GM23338 (cell line): ENCODE measurements at regions not wholly inside any gene's neighbourhood (a gene's known extent, or its start where the extent isn't known, plus 50 kb on each side); places are given as distances from the start of the nearest gene placed in this dataset.
"Not testable (repeated sequence)": the region's sequence is repeated elsewhere in the genome, so short reads cannot be mapped to it uniquely, and the experiment has no call there.

Experiments
- ATAC-seq: fragments of 200-7000 bp; cut with Tn5 transposase; 3 replicates; pipeline ENCODE4 v1.9.1; 2020
- DNase-seq: peaks from one replicate; pipeline ENCODE4 v3.0.0-alpha.2; 2015; ENCODE audit warnings: low spot score
- H2AFZ ChIP-seq: fragments of 200-600 bp; sonication (generic); 2 replicates; pipeline ENCODE4 v1.8.0; 2016; ENCODE audit warnings: antibody characterized with exemption, mild to moderate bottlenecking, moderate library complexity
- H3F3A ChIP-seq: fragments of 200-600 bp; sonication (generic); replicated peaks from 2 replicates; pipeline ENCODE4 v1.8.0; 2017; ENCODE audit warnings: antibody characterized with exemption, mixed run types, low read depth
- H3K27ac ChIP-seq: fragments of 200-600 bp; sonication (generic); 2 replicates; pipeline ENCODE4 v1.6.1; 2016; ENCODE audit warnings: low read depth
- H3K27me3 ChIP-seq: fragments of 200-600 bp; sonication (generic); 2 replicates; pipeline ENCODE4 v1.8.0; 2016; ENCODE audit warnings: mild to moderate bottlenecking, mixed run types, moderate library complexity; ENCODE audit not compliant: insufficient read depth
- H3K36me3 ChIP-seq: fragments of 200-600 bp; sonication (generic); 2 replicates; pipeline ENCODE4 v1.8.0; 2016; ENCODE audit warnings: mild to moderate bottlenecking; ENCODE audit not compliant: insufficient read depth
- H3K4me1 ChIP-seq: fragments of 200-600 bp; sonication (generic); 2 replicates; pipeline ENCODE4 v1.8.0; 2016; ENCODE audit warnings: mild to moderate bottlenecking, moderate library complexity; ENCODE audit not compliant: insufficient read depth
- H3K4me2 ChIP-seq: fragments of 200-600 bp; sonication (generic); 2 replicates; pipeline ENCODE4 v1.7.1; 2017; ENCODE audit warnings: mixed run types
- H3K4me3 ChIP-seq: fragments of 200-600 bp; sonication (generic); 2 replicates; pipeline ENCODE4 v1.6.1; 2016; ENCODE audit warnings: mixed run types
- H3K79me2 ChIP-seq: fragments of 200-600 bp; sonication (generic); replicated peaks from 2 replicates; pipeline ENCODE4 v1.8.0; 2017; ENCODE audit warnings: mild to moderate bottlenecking; ENCODE audit not compliant: insufficient read depth
- H3K9me2 ChIP-seq: fragments of 200-600 bp; sonication (generic); 2 replicates; pipeline ENCODE4 v1.8.0; 2017; ENCODE audit not compliant: insufficient read depth
- H4K20me1 ChIP-seq: fragments of 200-600 bp; sonication (generic); replicated peaks from 2 replicates; pipeline ENCODE4 v1.8.0; 2017; ENCODE audit warnings: mild to moderate bottlenecking; ENCODE audit not compliant: insufficient read depth
- H3K27ac Mint-ChIP-seq: 2 replicates; pipeline ENCODE4 v1.8.0; 2020; ENCODE audit warnings: inconsistent platforms, mild to moderate bottlenecking, moderate library complexity, mixed read lengths
- H3K27me3 Mint-ChIP-seq: 3 replicates; pipeline ENCODE4 v1.8.0; 2022; ENCODE audit warnings: low read depth, mild to moderate bottlenecking, moderate library complexity, mixed read lengths, inconsistent platforms; ENCODE audit not compliant: insufficient read depth, poor library complexity
- H3K36me3 Mint-ChIP-seq: 3 replicates; pipeline ENCODE4 v1.8.0; 2021; ENCODE audit warnings: low read depth, mild to moderate bottlenecking, inconsistent platforms, moderate library complexity, mixed read lengths
- H3K4me1 Mint-ChIP-seq: 3 replicates; pipeline ENCODE4 v1.8.0; 2020; ENCODE audit warnings: mild to moderate bottlenecking, inconsistent platforms, mixed read lengths
- H3K4me3 Mint-ChIP-seq: 3 replicates; pipeline ENCODE4 v1.8.0; 2021; ENCODE audit warnings: moderate library complexity, mild to moderate bottlenecking, inconsistent platforms, mixed read lengths
- H3K9me3 Mint-ChIP-seq: 3 replicates; pipeline ENCODE4 v1.8.0; 2020; ENCODE audit warnings: moderate library complexity, mild to moderate bottlenecking, inconsistent platforms, mixed read lengths
- CREB1 ChIP-seq: fragments of 250-450 bp; sonication (Bioruptor Pico); IDR thresholded peaks from 2 replicates; pipeline ENCODE4 v1.5.0; 2020; ENCODE audit warnings: low read depth, mild to moderate bottlenecking, moderate library complexity
- CTCF ChIP-seq, 2 experiments: fragments of 200-600 bp in 1 of 2; sonication (generic) in 1 of 2; conservative IDR thresholded peaks; 2 replicates each; pipeline versions ENCODE4 v1.5.1 to v1.6.1; 2016 to 2017; ENCODE audit warnings: antibody characterized with exemption in 2 of 2, low read depth in 2 of 2, mild to moderate bottlenecking in 2 of 2, moderate library complexity in 1 of 2
- ETS1 ChIP-seq: IDR thresholded peaks from 2 replicates; pipeline ENCODE4 v1.6.1; 2016; ENCODE audit warnings: antibody characterized with exemption
- EZH2 ChIP-seq: fragments of 200-600 bp; sonication (generic); IDR thresholded peaks from one replicate; pipeline ENCODE4 v1.8.0; 2017; ENCODE audit warnings: antibody characterized with exemption, mild to moderate bottlenecking, low read depth; ENCODE audit not compliant: unreplicated experiment
- EZH2phosphoT487 ChIP-seq: fragments of 200-600 bp; sonication (generic); IDR thresholded peaks from one replicate; pipeline ENCODE4 v1.8.1; 2018; ENCODE audit warnings: antibody characterized with exemption; ENCODE audit not compliant: unreplicated experiment
- JUNB ChIP-seq: IDR thresholded peaks from one replicate; pipeline ENCODE4 v1.6.1; 2016; ENCODE audit warnings: antibody characterized with exemption; ENCODE audit not compliant: unreplicated experiment
- NANOG ChIP-seq: IDR thresholded peaks from 2 replicates; pipeline ENCODE4 v1.6.1; 2016; ENCODE audit warnings: antibody characterized with exemption, borderline replicate concordance
- POLR2AphosphoS5 ChIP-seq: IDR thresholded peaks from 2 replicates; pipeline ENCODE4 v1.6.1; 2016; ENCODE audit warnings: antibody characterized with exemption, low read depth
- REST ChIP-seq: IDR thresholded peaks from one replicate; pipeline ENCODE4 v1.6.1; 2018; ENCODE audit warnings: antibody characterized with exemption; ENCODE audit not compliant: unreplicated experiment
- STAT1 ChIP-seq: IDR thresholded peaks from one replicate; pipeline ENCODE4 v1.6.1; 2016; ENCODE audit warnings: antibody characterized with exemption; ENCODE audit not compliant: unreplicated experiment
- ZNF114 ChIP-seq: fragments of 250-450 bp; sonication (Bioruptor Pico); IDR thresholded peaks from 2 replicates; pipeline ENCODE4 v1.5.0; 2020; ENCODE audit warnings: mild to moderate bottlenecking, moderate library complexity
- ZNF331 ChIP-seq: fragments of 250-450 bp; sonication (Bioruptor Pico); IDR thresholded peaks from 2 replicates; pipeline ENCODE4 v1.5.0; 2020; ENCODE audit warnings: low read depth, mild to moderate bottlenecking, moderate library complexity

- H3K9me3 Mint-ChIP-seq, result no peaks in the 10 kb centered on the region
- no peaks in the 10 kb centered on the region for H3K27me3 Mint-ChIP-seq
- no peaks in the 10 kb centered on the region for H4K20me1 ChIP-seq
- no peaks in the 10 kb centered on the region for H3K4me1 ChIP-seq
- peaks cover 12% of the 10 kb centered on the region for H3K4me1 Mint-ChIP-seq
- no peak for ATAC-seq
- no peaks in the 10 kb centered on the region for H3K36me3 ChIP-seq
- H2AFZ ChIP-seq, result no peak overlapping the region
- no peak overlapping the region for H3K27ac ChIP-seq
- H3K27ac Mint-ChIP-seq, result no peak overlapping the region
- H3K4me2 ChIP-seq, result no peak overlapping the region
- peaks cover 7% of the 10 kb centered on the region; the same call in 1 of the 2 replicates for H3K9me2 ChIP-seq
- H3K27me3 ChIP-seq, result no peaks in the 10 kb centered on the region
- H3K36me3 Mint-ChIP-seq, result no peaks in the 10 kb centered on the region
- no peak for TF ChIP-seq NANOG
- no peak overlapping the region for H3K4me3 ChIP-seq
- no peak for DNase-seq
- H3F3A ChIP-seq, result no peaks in the 10 kb centered on the region
- H3K4me3 Mint-ChIP-seq, result no peak overlapping the region
- H3K79me2 ChIP-seq, result no peaks in the 10 kb centered on the region
Measured at GRCh38 chr10:123252779-123253178, 98.6 kb downstream of the BUB3 start.

- H3K36me3 ChIP-seq, H3K36me3 Mint-ChIP-seq, H4K20me1 ChIP-seq, H3K4me2 ChIP-seq, H3K4me3 Mint-ChIP-seq, H3F3A ChIP-seq, ATAC-seq, H3K27ac Mint-ChIP-seq, H3K27me3 Mint-ChIP-seq, H3K79me2 ChIP-seq, H3K27ac ChIP-seq, H3K4me1 ChIP-seq, H3K4me3 ChIP-seq, H3K27me3 ChIP-seq, H3K9me2 ChIP-seq, DNase-seq, H3K9me3 Mint-ChIP-seq, H2AFZ ChIP-seq: not testable (repeated sequence)
- peaks cover 12% of the 10 kb centered on the region for H3K4me1 Mint-ChIP-seq
Measured at GRCh38 chr10:123254343-123254742, 100.1 kb downstream of the BUB3 start.

- Mint-ChIP-seq H3K27me3 (no peaks in the 10 kb centered on the region), H3K27ac (no peak overlapping the region), H3K4me1 (0 out of 3 replicates have a peak, but pooled peaks cover 3% of the 10 kb centered on the region), H3K4me3 (no peak overlapping the region), H3K9me3 (no peaks in the 10 kb centered on the region), H3K36me3 (no peaks in the 10 kb centered on the region)
- no peak overlapping the region for H3K4me3 ChIP-seq
- H3K27ac ChIP-seq, result no peak overlapping the region
- H3K36me3 ChIP-seq, result no peaks in the 10 kb centered on the region
- H2AFZ ChIP-seq, result no peak overlapping the region
- H3K79me2 ChIP-seq, result no peaks in the 10 kb centered on the region
- no peaks in the 10 kb centered on the region for H4K20me1 ChIP-seq
- no peaks in the 10 kb centered on the region for H3K4me1 ChIP-seq
- no peak overlapping the region for H3K4me2 ChIP-seq
- DNase-seq (no peak), ATAC-seq (no peak)
- no peaks in the 10 kb centered on the region for H3F3A ChIP-seq
- H3K9me2 ChIP-seq, result peaks cover 7% of the 10 kb centered on the region; the same call in 1 of the 2 replicates
- H3K27me3 ChIP-seq, result no peaks in the 10 kb centered on the region
- no peak for TF ChIP-seq JUNB
- no peak for TF ChIP-seq STAT1
- TF ChIP-seq CTCF (conservative IDR thresholded peaks at IDR 0.05; ENCODE audit: low read depth in 2 of 2), result no peak
- TF ChIP-seq ETS1, result no peak
- no peak for TF ChIP-seq REST
- no peak for TF ChIP-seq EZH2
- no peak for TF ChIP-seq CREB1 (CRISPR knock-in tag)
- no peak for TF ChIP-seq ZNF114 (CRISPR knock-in tag)
- TF ChIP-seq POLR2AphosphoS5, result no peak
- TF ChIP-seq EZH2phosphoT487, result no peak
- no peak for TF ChIP-seq ZNF331 (CRISPR knock-in tag)
- TF ChIP-seq NANOG, result no peak
Measured at GRCh38 chr10:123257904-123258456, 103.8 kb downstream of the BUB3 start.
